ENCODE measurements at regions not wholly inside any gene's neighbourhood (a gene's known extent, or its start where the extent isn't known, plus 50 kb on each side); places are given as distances from the start of the nearest gene placed in this dataset.

DNA sequence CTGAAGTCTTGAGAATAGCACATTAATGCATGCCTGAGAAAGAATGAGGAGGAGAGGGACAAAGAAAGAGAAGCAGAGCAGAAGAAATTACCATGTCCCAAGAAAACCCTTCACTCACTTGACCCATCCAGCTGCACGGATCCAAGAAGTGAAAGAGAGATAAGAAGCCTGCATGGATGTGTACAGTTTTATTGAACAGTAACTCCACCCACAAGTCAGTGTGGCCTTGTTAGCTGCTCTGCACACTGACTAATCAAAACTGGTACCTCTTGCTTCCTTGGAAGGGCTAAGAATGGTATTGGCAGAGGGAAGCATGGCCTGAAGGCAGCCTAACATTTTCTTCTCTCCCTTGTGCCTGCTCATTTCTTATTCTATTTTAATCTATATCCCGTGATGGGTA, 163.9 kb downstream of the SLC7A11 start:
- H3K36me3 ChIP-seq: no peaks in the 10 kb centered on the region
- H3K9me3 ChIP-seq: no peaks in the 10 kb centered on the region
- TF ChIP-seq, protein P1, sequence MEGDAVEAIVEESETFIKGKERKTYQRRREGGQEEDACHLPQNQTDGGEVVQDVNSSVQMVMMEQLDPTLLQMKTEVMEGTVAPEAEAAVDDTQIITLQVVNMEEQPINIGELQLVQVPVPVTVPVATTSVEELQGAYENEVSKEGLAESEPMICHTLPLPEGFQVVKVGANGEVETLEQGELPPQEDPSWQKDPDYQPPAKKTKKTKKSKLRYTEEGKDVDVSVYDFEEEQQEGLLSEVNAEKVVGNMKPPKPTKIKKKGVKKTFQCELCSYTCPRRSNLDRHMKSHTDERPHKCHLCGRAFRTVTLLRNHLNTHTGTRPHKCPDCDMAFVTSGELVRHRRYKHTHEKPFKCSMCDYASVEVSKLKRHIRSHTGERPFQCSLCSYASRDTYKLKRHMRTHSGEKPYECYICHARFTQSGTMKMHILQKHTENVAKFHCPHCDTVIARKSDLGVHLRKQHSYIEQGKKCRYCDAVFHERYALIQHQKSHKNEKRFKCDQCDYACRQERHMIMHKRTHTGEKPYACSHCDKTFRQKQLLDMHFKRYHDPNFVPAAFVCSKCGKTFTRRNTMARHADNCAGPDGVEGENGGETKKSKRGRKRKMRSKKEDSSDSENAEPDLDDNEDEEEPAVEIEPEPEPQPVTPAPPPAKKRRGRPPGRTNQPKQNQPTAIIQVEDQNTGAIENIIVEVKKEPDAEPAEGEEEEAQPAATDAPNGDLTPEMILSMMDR (IDR thresholded peaks at IDR 0.05): no peak
- no peak overlapping the region for H3K27ac ChIP-seq
- no peak overlapping the region for H3K9ac ChIP-seq (ENCODE audit: low read depth in 2 of 2, low read length in 2 of 2)
- no peaks in the 10 kb centered on the region for H3K27me3 ChIP-seq
- intact Hi-C loops (cut with DNase I): no loop called here
- H3K4me1 ChIP-seq: no peaks in the 10 kb centered on the region
- no peak for DNase-seq
- no peak overlapping the region for H3K4me3 ChIP-seq

DNA sequence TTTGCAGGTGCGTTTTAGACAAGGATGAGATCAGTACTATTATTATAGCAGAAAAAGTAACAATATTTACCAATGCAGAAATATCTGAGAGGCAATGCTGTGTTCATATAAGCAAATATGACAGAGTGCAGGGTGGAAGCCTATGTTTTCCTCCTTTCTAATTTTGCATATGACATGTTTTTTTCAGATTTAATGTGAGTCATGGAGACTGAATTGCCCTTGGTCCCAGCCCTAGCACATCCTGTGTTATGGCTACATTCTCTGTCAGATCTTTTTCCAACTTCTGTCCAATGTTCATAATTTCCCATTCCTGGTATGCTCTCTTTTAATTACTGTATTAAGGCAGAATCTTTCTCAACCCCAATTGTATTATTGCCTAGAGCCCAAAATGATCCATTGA, 165.6 kb downstream of the SLC7A11 start:
- H3K9me3 ChIP-seq: no peaks in the 10 kb centered on the region

DNA sequence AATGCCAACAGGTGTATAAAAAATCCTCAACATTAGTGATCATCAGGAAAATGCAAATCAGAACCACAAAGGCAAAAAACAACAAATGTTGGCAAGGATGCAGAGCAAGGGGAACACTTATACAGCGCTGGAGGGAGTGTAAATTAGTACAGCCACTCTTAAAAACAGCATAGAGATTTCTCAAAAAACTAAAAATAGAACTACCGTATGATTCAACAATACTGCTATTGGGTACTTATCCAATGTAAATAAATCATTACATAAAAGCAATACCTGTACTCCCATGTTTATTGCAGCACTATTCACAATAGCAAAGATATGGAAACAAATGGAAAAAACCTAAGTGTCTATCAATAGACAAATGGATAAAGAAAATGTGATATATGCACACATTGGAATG, 171.3 kb downstream of the SLC7A11 start:
- Histone ChIP-seq H3K4me3 (no peak overlapping the region), H3K9me3 (no peaks in the 10 kb centered on the region), H3K36me3 (no peaks in the 10 kb centered on the region), H3K9ac (ENCODE audit: low read depth in 2 of 2, low read length in 2 of 2) (no peak overlapping the region), H3K27me3 (no peaks in the 10 kb centered on the region), H3K4me1 (no peaks in the 10 kb centered on the region), H3K27ac (no peak overlapping the region)
- TF ChIP-seq, protein P1 (IDR thresholded peaks at IDR 0.05): no peak
- intact Hi-C loops (cut with DNase I): no loop called here
- no peak for DNase-seq

More for the DNA sequence above, 165.6 kb downstream of the SLC7A11 start:
- no peak overlapping the region for H3K4me3 ChIP-seq
- TF ChIP-seq, protein P1 (IDR thresholded peaks at IDR 0.05): no peak
- no peaks in the 10 kb centered on the region for H3K27me3 ChIP-seq
- intact Hi-C loops (cut with DNase I): no loop called here
- no peaks in the 10 kb centered on the region for H3K4me1 ChIP-seq
- DNase-seq: no peak
- H3K9ac ChIP-seq (ENCODE audit: low read depth in 2 of 2, low read length in 2 of 2): no peak overlapping the region
- no peaks in the 10 kb centered on the region for H3K36me3 ChIP-seq
- no peak overlapping the region for H3K27ac ChIP-seq

DNA sequence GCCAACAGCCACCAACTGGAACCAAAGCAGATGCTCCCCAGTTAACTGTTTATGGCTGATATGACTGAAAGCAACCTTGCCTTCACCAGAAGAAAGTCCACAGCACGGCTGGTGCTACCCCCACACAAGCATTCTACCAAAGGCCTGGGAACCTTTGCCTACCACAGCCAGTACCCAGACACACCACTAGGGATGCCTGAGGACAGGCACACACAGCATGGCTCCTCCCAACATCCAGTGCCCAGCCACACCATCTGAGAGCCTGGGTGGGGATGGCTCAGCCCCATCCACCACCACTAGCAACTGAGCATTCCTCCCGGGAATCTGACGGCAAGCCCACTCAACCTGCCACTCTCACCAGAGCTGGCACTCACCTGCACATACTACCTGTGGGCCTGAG, 178.6 kb downstream of the SLC7A11 start:
- Histone ChIP-seq H3K27me3 (no peaks in the 10 kb centered on the region), H3K9ac (ENCODE audit: low read depth in 2 of 2, low read length in 2 of 2) (no peak overlapping the region), H3K4me3 (no peak overlapping the region), H3K4me1 (no peaks in the 10 kb centered on the region), H3K27ac (no peak overlapping the region), H3K36me3 (no peaks in the 10 kb centered on the region), H3K9me3 (no peaks in the 10 kb centered on the region)
- TF ChIP-seq, protein P1 (IDR thresholded peaks at IDR 0.05): no peak
- DNase-seq: no peak
- intact Hi-C loops (cut with DNase I): no loop called here

DNA sequence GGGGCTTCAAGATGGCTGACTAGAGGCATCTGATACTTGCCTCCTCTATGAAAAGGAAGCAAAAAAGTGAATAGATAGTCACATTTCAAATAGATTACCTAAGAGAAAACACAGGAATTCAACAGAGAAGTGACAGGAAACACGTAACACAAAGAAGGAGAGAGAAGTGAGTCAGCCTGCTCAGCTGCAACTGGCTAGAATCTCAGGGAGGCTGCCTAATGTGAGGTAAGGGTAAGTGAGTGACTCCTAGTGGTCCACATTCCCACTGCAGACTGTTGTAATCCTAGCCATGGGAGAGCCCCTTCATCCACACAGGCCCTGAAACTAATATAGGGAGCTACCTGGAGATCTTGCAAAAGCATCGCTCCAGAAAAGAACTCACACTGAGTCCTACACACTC, 179.2 kb downstream of the SLC7A11 start:
- H3K36me3 ChIP-seq: no peaks in the 10 kb centered on the region
- H3K27ac ChIP-seq: no peak overlapping the region
- no peaks in the 10 kb centered on the region for H3K9me3 ChIP-seq
- H3K4me1 ChIP-seq: no peaks in the 10 kb centered on the region
- H3K27me3 ChIP-seq: no peaks in the 10 kb centered on the region
- H3K4me3 ChIP-seq: no peak overlapping the region
- intact Hi-C loops (cut with DNase I): no loop called here
- DNase-seq: no peak
- TF ChIP-seq, protein P1 (IDR thresholded peaks at IDR 0.05): no peak
- no peak overlapping the region for H3K9ac ChIP-seq (ENCODE audit: low read depth in 2 of 2, low read length in 2 of 2)

DNA sequence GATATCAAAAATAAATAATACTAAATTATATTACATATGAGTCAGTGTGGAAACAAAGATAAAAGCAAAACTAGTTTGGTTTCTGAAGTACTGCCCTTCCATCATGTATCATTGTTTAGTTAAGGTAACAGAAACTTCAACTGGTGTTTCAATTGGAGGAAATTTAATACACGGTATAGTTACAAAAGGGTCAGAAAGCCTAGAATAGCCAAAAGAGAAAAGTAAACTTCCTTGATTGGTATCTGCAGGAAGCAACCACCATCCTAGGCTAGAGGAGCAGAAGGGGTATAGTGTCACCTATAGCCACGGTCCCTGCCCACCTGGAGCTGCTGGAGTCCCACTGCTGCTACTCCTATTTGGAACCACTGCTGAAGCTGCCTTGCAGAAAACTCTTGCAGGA, 185.6 kb downstream of the SLC7A11 start:
- H3K36me3 ChIP-seq: no peaks in the 10 kb centered on the region
- no peaks in the 10 kb centered on the region for H3K27me3 ChIP-seq
- H3K4me3 ChIP-seq: no peak overlapping the region
- DNase-seq: no peak
- H3K9me3 ChIP-seq: no peaks in the 10 kb centered on the region
- no peak overlapping the region for H3K9ac ChIP-seq (ENCODE audit: low read depth in 2 of 2, low read length in 2 of 2)
- H3K4me1 ChIP-seq: no peaks in the 10 kb centered on the region
- TF ChIP-seq, protein P1 (IDR thresholded peaks at IDR 0.05): no peak
- intact Hi-C loops (cut with DNase I): no loop called here
- H3K27ac ChIP-seq: no peak overlapping the region
